HG02623 (cell line): ENCODE measurements at regions not wholly inside any gene's neighbourhood (a gene's known extent, or its start where the extent isn't known, plus 50 kb on each side); places are given as distances from the start of the nearest gene placed in this dataset.
"Not testable (repeated sequence)": the region's sequence is repeated elsewhere in the genome, so short reads cannot be mapped to it uniquely, and the experiment has no call there.

Source experiments
- ATAC-seq: cut with Tn5 transposase; IDR thresholded peaks from one replicate; pipeline ENCODE4 v1.9.1; 2021; ENCODE audit warnings: moderate library complexity; ENCODE audit not compliant: unreplicated experiment

- ATAC-seq, result not testable (repeated sequence)
Measured at GRCh38 chr7:143704813-143705212, 52.7 kb downstream of the CTAGE6 start.

GRCh38 chr7:143700759-143701699 lies 56.5 kb downstream of the CTAGE6 start:
- peak; percentile 99 for ATAC-seq
